ENCODE measurements at regions not wholly inside any gene's neighbourhood (a gene's known extent, or its start where the extent isn't known, plus 50 kb on each side); places are given as distances from the start of the nearest gene placed in this dataset.

DNA sequence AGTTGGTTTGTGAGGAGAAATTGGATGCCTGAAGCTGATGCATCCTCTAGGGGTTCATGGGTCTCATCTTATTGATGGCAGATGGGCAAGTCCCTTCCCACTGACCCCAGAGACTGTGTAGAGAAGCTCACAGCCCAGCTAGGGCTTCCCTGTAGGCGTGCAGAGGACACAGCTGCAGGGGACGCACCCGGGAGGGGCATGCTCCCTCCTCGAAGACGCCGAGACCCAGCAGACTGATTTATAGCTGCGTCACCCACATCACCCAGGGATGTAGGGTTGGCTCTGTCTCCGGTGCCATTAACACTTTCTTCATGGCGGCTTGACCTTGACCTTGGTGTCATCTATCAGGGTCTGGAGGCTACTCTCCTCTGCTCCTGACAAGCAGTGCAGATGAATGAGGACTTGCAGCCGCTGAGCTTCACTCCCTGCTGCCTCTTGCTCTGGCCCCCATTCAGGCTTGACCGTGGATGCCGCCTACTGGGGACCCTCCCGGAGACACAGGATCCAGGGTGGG, 549.7 kb downstream of the TCERG1L start:
- ATAC-seq (ENCODE audit: low FRiP score in 2 of 2) (peak in 1 of 2 donors; percentile 12), DNase-seq (no peak)
- TF ChIP-seq, protein P1, sequence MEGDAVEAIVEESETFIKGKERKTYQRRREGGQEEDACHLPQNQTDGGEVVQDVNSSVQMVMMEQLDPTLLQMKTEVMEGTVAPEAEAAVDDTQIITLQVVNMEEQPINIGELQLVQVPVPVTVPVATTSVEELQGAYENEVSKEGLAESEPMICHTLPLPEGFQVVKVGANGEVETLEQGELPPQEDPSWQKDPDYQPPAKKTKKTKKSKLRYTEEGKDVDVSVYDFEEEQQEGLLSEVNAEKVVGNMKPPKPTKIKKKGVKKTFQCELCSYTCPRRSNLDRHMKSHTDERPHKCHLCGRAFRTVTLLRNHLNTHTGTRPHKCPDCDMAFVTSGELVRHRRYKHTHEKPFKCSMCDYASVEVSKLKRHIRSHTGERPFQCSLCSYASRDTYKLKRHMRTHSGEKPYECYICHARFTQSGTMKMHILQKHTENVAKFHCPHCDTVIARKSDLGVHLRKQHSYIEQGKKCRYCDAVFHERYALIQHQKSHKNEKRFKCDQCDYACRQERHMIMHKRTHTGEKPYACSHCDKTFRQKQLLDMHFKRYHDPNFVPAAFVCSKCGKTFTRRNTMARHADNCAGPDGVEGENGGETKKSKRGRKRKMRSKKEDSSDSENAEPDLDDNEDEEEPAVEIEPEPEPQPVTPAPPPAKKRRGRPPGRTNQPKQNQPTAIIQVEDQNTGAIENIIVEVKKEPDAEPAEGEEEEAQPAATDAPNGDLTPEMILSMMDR (IDR thresholded peaks at IDR 0.05): no peak
- TF ChIP-seq POLR2A (IDR thresholded peaks at IDR 0.05) (no peak), POLR2AphosphoS5 (IDR thresholded peaks at IDR 0.05) (no peak), EP300 (IDR thresholded peaks at IDR 0.05) (no peak)
- H3K4me3 ChIP-seq: no peak overlapping the region
- WGBS, 2 donors: 31 to 51% methylated on average over 9 to 13 of the region's 13 CpGs
- no peaks in the 10 kb centered on the region for H3K36me3 ChIP-seq
- H3K27me3 ChIP-seq: no peaks in the 10 kb centered on the region
- H3K9me3 ChIP-seq: peaks cover 0 to 14% (median 3%) of the 10 kb centered on the region in 4 donors
- no peaks in the 10 kb centered on the region for H3K4me1 ChIP-seq
- no peak overlapping the region for H3K27ac ChIP-seq

DNA sequence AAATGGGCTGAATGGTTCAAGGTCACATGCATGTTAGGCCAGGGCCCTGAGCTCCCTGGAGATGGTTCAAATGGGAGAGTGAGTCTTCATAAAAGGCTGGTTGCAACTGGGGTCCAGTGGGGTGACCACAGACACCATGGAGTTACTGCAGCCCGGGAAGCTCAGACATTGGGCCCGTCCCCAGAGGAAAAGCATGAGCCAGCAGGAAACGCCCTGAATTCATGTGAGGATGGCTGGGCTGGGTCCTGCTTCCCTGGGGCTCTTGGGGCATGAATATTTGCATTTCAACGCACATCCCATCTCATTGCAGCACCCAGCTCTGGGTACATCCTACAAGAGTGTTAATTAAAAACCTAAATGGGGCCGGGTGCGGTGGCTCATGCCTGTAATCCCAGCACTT, 549.0 kb downstream of the TCERG1L start:
- H3K27me3 ChIP-seq: no peaks in the 10 kb centered on the region
- no peaks in the 10 kb centered on the region for H3K4me1 ChIP-seq
- H3K4me3 ChIP-seq: no peak overlapping the region
- no peak for TF ChIP-seq POLR2AphosphoS5 (IDR thresholded peaks at IDR 0.05)
- no peak for TF ChIP-seq EP300 (IDR thresholded peaks at IDR 0.05)
- TF ChIP-seq POLR2A (IDR thresholded peaks at IDR 0.05): no peak
- TF ChIP-seq, protein P1 (IDR thresholded peaks at IDR 0.05): no peak
- H3K9me3 ChIP-seq: peaks cover 0 to 20% (median 3%) of the 10 kb centered on the region in 4 donors
- WGBS, 2 donors: 66% methylated on average over 5 to 6 of the region's 6 CpGs
- no peak for DNase-seq
- ATAC-seq (ENCODE audit: low FRiP score in 2 of 2): no peak
- H3K36me3 ChIP-seq: no peaks in the 10 kb centered on the region
- H3K27ac ChIP-seq: no peak overlapping the region

DNA sequence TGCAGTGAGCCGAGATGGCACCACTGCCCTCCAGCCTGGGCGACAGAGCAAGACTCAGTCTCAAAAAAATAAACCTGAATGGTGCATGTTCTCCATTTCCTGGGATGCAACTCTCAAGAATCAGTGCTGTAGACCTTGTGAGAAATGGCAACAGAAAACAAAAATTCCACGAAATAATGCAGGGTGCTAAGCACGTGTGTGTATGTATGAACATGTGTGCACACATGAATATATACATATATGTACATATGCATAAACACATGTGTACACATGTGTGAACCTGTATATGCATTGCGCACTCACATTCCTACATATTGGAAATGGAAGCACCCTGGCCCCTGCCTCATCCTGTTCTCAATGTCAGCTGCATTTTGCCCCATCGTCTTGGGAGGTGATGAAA, 548.5 kb downstream of the TCERG1L start:
- TF ChIP-seq, protein P1 (IDR thresholded peaks at IDR 0.05): no peak
- TF ChIP-seq POLR2A (IDR thresholded peaks at IDR 0.05): no peak
- TF ChIP-seq EP300 (IDR thresholded peaks at IDR 0.05): no peak
- TF ChIP-seq POLR2AphosphoS5 (IDR thresholded peaks at IDR 0.05): no peak
- DNase-seq (no peak), ATAC-seq (ENCODE audit: low FRiP score in 2 of 2) (no peak)
- Histone ChIP-seq H3K27ac (no peak overlapping the region), H3K4me1 (no peaks in the 10 kb centered on the region), H3K9me3 (peaks cover 0 to 26% (median 8%) of the 10 kb centered on the region in 4 donors), H3K4me3 (no peak overlapping the region), H3K27me3 (no peaks in the 10 kb centered on the region), H3K36me3 (no peaks in the 10 kb centered on the region)
- 85% methylated on average over 6 of the region's 6 CpGs for WGBS, 2 donors

DNA sequence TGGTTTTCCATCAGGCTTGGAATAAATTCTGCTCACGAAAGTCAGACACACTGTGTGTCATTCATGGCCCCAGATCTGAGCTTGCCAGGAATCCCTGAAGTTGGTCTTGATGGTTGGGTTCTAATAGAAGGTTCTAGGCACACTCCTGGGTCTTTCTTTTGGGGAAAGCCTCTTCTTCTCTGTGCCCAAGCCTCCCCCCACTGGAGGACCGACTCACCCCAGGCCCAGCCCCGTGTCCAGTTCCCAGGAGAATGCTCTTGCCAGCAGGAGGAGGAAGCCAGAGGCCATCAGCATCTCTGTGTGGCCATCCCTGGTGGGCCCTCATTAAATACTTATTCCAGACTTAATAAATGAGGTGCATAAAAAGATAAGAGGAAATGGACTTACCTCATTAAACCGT, 548.0 kb downstream of the TCERG1L start:
- DNase-seq: no peak
- H3K4me3 ChIP-seq: no peak overlapping the region
- H3K4me1 ChIP-seq: no peaks in the 10 kb centered on the region
- peaks cover 0 to 30% (median 11%) of the 10 kb centered on the region in 4 donors for H3K9me3 ChIP-seq
- ATAC-seq (ENCODE audit: low FRiP score in 2 of 2): no peak
- no peaks in the 10 kb centered on the region for H3K27me3 ChIP-seq
- no peaks in the 10 kb centered on the region for H3K36me3 ChIP-seq
- no peak overlapping the region for H3K27ac ChIP-seq
- 66 to 67% methylated on average over 2 to 4 of the region's 4 CpGs for WGBS, 2 donors
- TF ChIP-seq POLR2A (IDR thresholded peaks at IDR 0.05): no peak
- TF ChIP-seq, protein P1 (IDR thresholded peaks at IDR 0.05): no peak

DNA sequence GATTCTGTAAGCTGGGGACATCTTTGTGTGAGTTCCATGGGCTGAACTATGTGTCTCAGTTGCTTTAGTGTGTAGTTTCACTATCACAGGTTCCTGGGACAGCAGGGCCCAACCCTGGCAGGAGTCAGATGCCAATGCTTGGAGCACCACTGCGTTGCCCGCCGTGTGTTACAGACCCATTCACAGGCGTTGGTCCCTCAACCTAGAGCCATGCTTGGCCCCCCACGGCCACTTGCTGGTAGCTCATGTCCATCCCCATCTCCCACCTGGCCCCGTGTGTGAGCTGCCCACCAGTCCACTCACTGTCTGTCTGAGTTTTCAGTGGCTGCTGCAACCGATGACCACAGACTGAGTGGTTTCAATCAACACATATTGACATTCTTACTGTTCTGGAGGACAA, 546.9 kb downstream of the TCERG1L start:
- no peak for ATAC-seq (ENCODE audit: low FRiP score in 2 of 2)
- 86 to 90% methylated on average over 1 to 7 of the region's 7 CpGs for WGBS, 2 donors
- no peak overlapping the region for H3K4me3 ChIP-seq
- no peaks in the 10 kb centered on the region for H3K27me3 ChIP-seq
- no peak for DNase-seq
- TF ChIP-seq, protein P1 (IDR thresholded peaks at IDR 0.05): no peak
- H3K27ac ChIP-seq: no peak overlapping the region
- no peaks in the 10 kb centered on the region for H3K4me1 ChIP-seq
- peaks cover 0 to 36% (median 12%) of the 10 kb centered on the region in 4 donors for H3K9me3 ChIP-seq
- H3K36me3 ChIP-seq: no peaks in the 10 kb centered on the region
